ENCODE measurements at regions not wholly inside any gene's neighbourhood (a gene's known extent, or its start where the extent isn't known, plus 50 kb on each side); places are given as distances from the start of the nearest gene placed in this dataset.

- H3K9me1 ChIP-seq (replicated peaks; ENCODE audit: control insufficient read depth, extremely low read depth, insufficient read depth, low read length): no peaks in the 10 kb centered on the region
- no peaks in the 10 kb centered on the region for H3K4me1 ChIP-seq (ENCODE audit: control insufficient read depth, extremely low read depth, insufficient read depth, low read length)
- H3K9me3 ChIP-seq (replicated peaks; ENCODE audit: control insufficient read depth, insufficient read depth, low read length): peaks cover 8% of the 10 kb centered on the region
- ChIA-PET CTCF (no interaction called here), POLR2A (no interaction called here)
- H3K79me2 ChIP-seq (ENCODE audit: control insufficient read depth, insufficient read depth, low read length): no peaks in the 10 kb centered on the region
- no peaks in the 10 kb centered on the region for H4K20me1 ChIP-seq (replicated peaks; ENCODE audit: control insufficient read depth, extremely low read depth, insufficient read depth, low read length)
- intact Hi-C loops (cut with micrococcal nuclease) (no loop called here), dilution Hi-C loops (cut with MboI; ENCODE audit: extremely low pct_ligation_motif_present, low sequenced_read_pairs) (no loop called here)
- H2AFZ ChIP-seq (ENCODE audit: low read depth, low read length): no peak overlapping the region
- TF ChIP-seq POLR2AphosphoS5 (IDR thresholded peaks at IDR 0.05; ENCODE audit: insufficient read depth, low read depth, low read length) (no peak), POLR2A (IDR thresholded peaks at IDR 0.05; ENCODE audit: low read depth, low read length) (no peak), EZH2 (IDR thresholded peaks at IDR 0.05; ENCODE audit: borderline replicate concordance, low read depth, low read length, severe bottlenecking) (no peak), JUN (IDR thresholded peaks at IDR 0.05; ENCODE audit: borderline replicate concordance, insufficient read depth, insufficient read length, low read depth) (no peak), GATA2 (IDR thresholded peaks at IDR 0.05; ENCODE audit: insufficient read depth, insufficient read length, low read depth, low read length) (no peak), CTCF (IDR thresholded peaks at IDR 0.05; ENCODE audit: extremely low read depth in 1 of 2, insufficient read depth in 1 of 2, low read depth in 1 of 2, low read length in 2 of 2) (no peak), FOS (IDR thresholded peaks at IDR 0.05; ENCODE audit: borderline replicate concordance, insufficient read depth, low read length) (no peak), MYC (IDR thresholded peaks at IDR 0.05; ENCODE audit: low read depth, low read length) (no peak), MAX (IDR thresholded peaks at IDR 0.05; ENCODE audit: insufficient read depth, insufficient read length) (no peak)
- H3K36me3 ChIP-seq (ENCODE audit: control insufficient read depth in 2 of 2, extremely low read depth in 1 of 2, insufficient read depth in 2 of 2, low read length in 2 of 2): no peaks in the 10 kb centered on the region
- no peak overlapping the region for H3K9ac ChIP-seq (replicated peaks; ENCODE audit: extremely low read depth, insufficient read depth, low read length)
- H3K4me2 ChIP-seq (ENCODE audit: insufficient read depth, low read length): no peak overlapping the region
- no peaks in the 10 kb centered on the region for H3K27me3 ChIP-seq (ENCODE audit: control insufficient read depth in 2 of 2, insufficient read depth in 2 of 2, low read length in 2 of 2)
- DNase-seq (ENCODE audit: low read depth, low spot score) (no peak), FAIRE-seq (no peak)
- no TSS peak for BruUV-seq (replicated peaks)
- no peak overlapping the region for H3K4me3 ChIP-seq (replicated peaks in 1 of 3; ENCODE audit: insufficient read depth in 1 of 3, low read depth in 1 of 3, low read length in 3 of 3)
- no peak overlapping the region for H3K27ac ChIP-seq (ENCODE audit: insufficient read depth, low read depth, low read length)
Observed at GRCh38 chr3:74787011-74787410, 172.6 kb upstream of the CNTN3 start.
